H9 (cell line): ENCODE measurements at regions not wholly inside any gene's neighbourhood (a gene's known extent, or its start where the extent isn't known, plus 50 kb on each side); places are given as distances from the start of the nearest gene placed in this dataset.

ENCODE experiments used
- DNase-seq: peaks from one replicate; pipeline ENCODE4 v3.0.0-alpha.2; 2017
- H2AFZ ChIP-seq: one replicate; pipeline ENCODE4 v1.6.1; 2013; ENCODE audit warnings: mild to moderate bottlenecking, low read length, control low read depth, moderate library complexity
- H2AK5ac ChIP-seq: 2 replicates; pipeline ENCODE4 v1.6.1; 2013; ENCODE audit warnings: low read length, control low read depth, mixed read lengths; ENCODE audit not compliant: insufficient read length
- H2BK120ac ChIP-seq: one replicate; pipeline ENCODE4 v1.6.1; 2013; ENCODE audit warnings: low read depth, mild to moderate bottlenecking, low read length, control low read depth, inconsistent platforms; ENCODE audit not compliant: poor library complexity, severe bottlenecking
- H2BK12ac ChIP-seq: 2 replicates; pipeline ENCODE4 v1.6.1; 2013; ENCODE audit warnings: low read length, control low read depth, mixed read lengths, low read depth; ENCODE audit not compliant: insufficient read length
- H2BK15ac ChIP-seq: 2 replicates; pipeline ENCODE4 v1.6.1; 2013; ENCODE audit warnings: low read depth, low read length, control low read depth
- H2BK20ac ChIP-seq: one replicate; pipeline ENCODE4 v1.6.1; 2013; ENCODE audit warnings: low read depth, mild to moderate bottlenecking, low read length, control low read depth, inconsistent platforms; ENCODE audit not compliant: poor library complexity, severe bottlenecking
- H2BK5ac ChIP-seq: 2 replicates; pipeline ENCODE4 v1.6.1; 2013; ENCODE audit warnings: low read length, control low read depth, mixed read lengths; ENCODE audit not compliant: insufficient read length
- H3K14ac ChIP-seq: 2 replicates; pipeline ENCODE4 v1.6.1; 2013; ENCODE audit warnings: low read length, control low read depth; ENCODE audit not compliant: insufficient read depth
- H3K18ac ChIP-seq: 2 replicates; pipeline ENCODE4 v1.6.1; 2013; ENCODE audit warnings: low read depth, mild to moderate bottlenecking, mixed read lengths, low read length, control low read depth; ENCODE audit not compliant: insufficient read length
- H3K23ac ChIP-seq: 2 replicates; pipeline ENCODE4 v1.6.1; 2013; ENCODE audit warnings: low read length, control low read depth, mixed read lengths, low read depth; ENCODE audit not compliant: insufficient read length
- H3K23me2 ChIP-seq: 2 replicates; pipeline ENCODE4 v1.6.1; 2013; ENCODE audit warnings: low read depth, mild to moderate bottlenecking, mixed read lengths, low read length, control low read depth; ENCODE audit not compliant: insufficient read length, poor library complexity, severe bottlenecking
- H3K27ac ChIP-seq: 2 replicates; pipeline ENCODE4 v1.5.1; 2013; ENCODE audit warnings: low read length, control low read depth, mixed read lengths, low read depth; ENCODE audit not compliant: insufficient read length
- H3K27me3 ChIP-seq: 2 replicates; pipeline ENCODE4 v1.6.1; 2013; ENCODE audit warnings: low read length, control low read depth, inconsistent platforms; ENCODE audit not compliant: insufficient read depth
- H3K4ac ChIP-seq: 2 replicates; pipeline ENCODE4 v1.6.1; 2013; ENCODE audit warnings: low read depth, mild to moderate bottlenecking, control low read depth, inconsistent platforms, low read length, moderate library complexity
- H3K4me1 ChIP-seq: 2 replicates; pipeline ENCODE4 v1.6.1; 2013; ENCODE audit warnings: low read length, control low read depth, inconsistent platforms; ENCODE audit not compliant: insufficient read depth
- H3K4me2 ChIP-seq: 2 replicates; pipeline ENCODE4 v1.6.1; 2013; ENCODE audit warnings: low read length, control low read depth, mixed read lengths; ENCODE audit not compliant: insufficient read length, insufficient read depth
- H3K56ac ChIP-seq: 2 replicates; pipeline ENCODE4 v1.6.1; 2013; ENCODE audit warnings: low read depth, mild to moderate bottlenecking, mixed read lengths, low read length, control low read depth; ENCODE audit not compliant: insufficient read length
- H3K79me1 ChIP-seq: 2 replicates; pipeline ENCODE4 v1.6.1; 2013; ENCODE audit warnings: low read depth, mild to moderate bottlenecking, moderate library complexity, low read length, control low read depth, inconsistent platforms; ENCODE audit not compliant: insufficient read depth, poor library complexity, severe bottlenecking
- H3K79me2 ChIP-seq: 2 replicates; pipeline ENCODE4 v1.6.1; 2013; ENCODE audit warnings: low read length, control low read depth, inconsistent platforms; ENCODE audit not compliant: insufficient read depth
- H3K9ac ChIP-seq: 2 replicates; pipeline ENCODE4 v1.6.1; 2013; ENCODE audit warnings: low read length, control low read depth, mixed read lengths; ENCODE audit not compliant: insufficient read length; ENCODE audit errors: extremely low read depth
- H3K9me3 ChIP-seq: one replicate; pipeline ENCODE4 v1.6.1; 2013; ENCODE audit warnings: low read depth, low read length, inconsistent platforms; ENCODE audit not compliant: control insufficient read depth
- H3T11ph ChIP-seq: one replicate; pipeline ENCODE4 v1.6.1; 2013; ENCODE audit warnings: mild to moderate bottlenecking, low read length, control low read depth, inconsistent platforms
- H4K20me1 ChIP-seq: one replicate; pipeline ENCODE4 v1.6.1; 2013; ENCODE audit not compliant: control insufficient read depth, insufficient read length, insufficient read depth
- H4K5ac ChIP-seq: 2 replicates; pipeline ENCODE4 v1.6.1; 2013; ENCODE audit warnings: low read depth, mild to moderate bottlenecking, mixed read lengths, low read length, control low read depth; ENCODE audit not compliant: insufficient read length
- H4K8ac ChIP-seq: replicated peaks from 2 replicates; pipeline ENCODE4 v1.6.1; 2013; ENCODE audit warnings: low read length, control low read depth, mixed read lengths, low read depth; ENCODE audit not compliant: insufficient read length
- H4K91ac ChIP-seq: 2 replicates; pipeline ENCODE4 v1.6.1; 2013; ENCODE audit warnings: low read depth, mild to moderate bottlenecking, moderate library complexity, mixed read lengths, low read length, control low read depth; ENCODE audit not compliant: insufficient read length
- H3K27ac Mint-ChIP-seq, 3 experiments: 2 replicates in 2 of 3; 3 replicates in 1 of 3; pipeline ENCODE4 v1.8.0; 2020 to 2021; ENCODE audit warnings: mixed read lengths in 3 of 3, mild to moderate bottlenecking in 1 of 3, moderate library complexity in 1 of 3
- H3K27me3 Mint-ChIP-seq: 2 replicates; pipeline ENCODE4 v1.8.0; 2021; ENCODE audit warnings: low read depth, mild to moderate bottlenecking, moderate library complexity, mixed read lengths
- H3K36me3 Mint-ChIP-seq, 3 experiments: 2 replicates in 2 of 3; 3 replicates in 1 of 3; pipeline ENCODE4 v1.8.0; 2020 to 2021; ENCODE audit warnings: low read depth in 3 of 3, mixed read lengths in 3 of 3; ENCODE audit not compliant: insufficient read depth in 1 of 3
- H3K4me1 Mint-ChIP-seq, 2 experiments: 2 replicates each; pipeline ENCODE4 v1.8.0; 2020; ENCODE audit warnings: mixed read lengths in 2 of 2
- H3K4me3 Mint-ChIP-seq, 2 experiments: 2 replicates in 1 of 2; 3 replicates in 1 of 2; pipeline ENCODE4 v1.8.0; 2020 to 2021; ENCODE audit warnings: mild to moderate bottlenecking in 2 of 2, mixed read lengths in 2 of 2, moderate library complexity in 1 of 2
- H3K9me3 Mint-ChIP-seq, 2 experiments: 2 replicates in 1 of 2; 3 replicates in 1 of 2; pipeline ENCODE4 v1.8.0; 2020; ENCODE audit warnings: mild to moderate bottlenecking in 2 of 2, mixed read lengths in 2 of 2, moderate library complexity in 1 of 2
- CTCF ChIP-seq: fragments of 200-600 bp; sonication (generic); conservative IDR thresholded peaks from 3 replicates; pipeline ENCODE4 v1.8.0; 2021; ENCODE audit warnings: antibody characterized with exemption, mild to moderate bottlenecking
- WGBS: extraction: QIAGEN DNeasy Blood & Tissue Kit; methylation state at CpG from one replicate; pipeline ENCODE4 v1.1.7; 2013; ENCODE audit warnings: missing lambda C conversion rate, low lambda C conversion rate, mixed read lengths; ENCODE audit not compliant: insufficient read length; ENCODE audit errors: extremely low coverage; 5-methylcytosine and 5-hydroxymethylcytosine counted together

- no peak overlapping the region for H3K4me3 Mint-ChIP-seq
- Histone ChIP-seq H4K20me1 (no peaks in the 10 kb centered on the region), H3K4ac (no peak overlapping the region), H2BK15ac (no peak overlapping the region), H4K91ac (no peak overlapping the region), H2BK12ac (no peak overlapping the region), H4K5ac (no peak overlapping the region), H2AK5ac (no peak overlapping the region), H3K27ac (no peak overlapping the region), H3K4me2 (no peak overlapping the region), H2BK5ac (no peak overlapping the region), H3K9ac (no peak overlapping the region), H3K18ac (no peak overlapping the region), H2AFZ (no peak overlapping the region), H2BK20ac (no peak overlapping the region), H3K4me1 (no peaks in the 10 kb centered on the region; the same call in 1 of the 2 replicates), H3K79me2 (no peaks in the 10 kb centered on the region), H3K23me2 (no peaks in the 10 kb centered on the region), H4K8ac (no peak overlapping the region), H3K23ac (no peak overlapping the region), H3K9me3 (no peaks in the 10 kb centered on the region), H3K14ac (no peak overlapping the region), H3K79me1 (no peaks in the 10 kb centered on the region), H2BK120ac (no peak overlapping the region), H3K27me3 (no peaks in the 10 kb centered on the region), H3K56ac (no peak overlapping the region), H3T11ph (no peak overlapping the region)
- no peaks in the 10 kb centered on the region for H3K36me3 Mint-ChIP-seq
- no CpG with 5 or more reads among the region's 1 CpG for WGBS
- H3K27me3 Mint-ChIP-seq, result no peaks in the 10 kb centered on the region
- TF ChIP-seq CTCF, result no peak
- no peak overlapping the region for H3K27ac Mint-ChIP-seq
- no peak for DNase-seq
- H3K4me1 Mint-ChIP-seq, result peaks cover 10 to 11% of the 10 kb centered on the region in 2 experiments
- H3K9me3 Mint-ChIP-seq, result no peaks in the 10 kb centered on the region
These were observed 56.9 kb upstream of the CXCL8 start for GRCh38 chr4:73683456-73683855.
